Adipocyte (in vitro differentiated cells): ENCODE measurements at regions not wholly inside any gene's neighbourhood (a gene's known extent, or its start where the extent isn't known, plus 50 kb on each side); places are given as distances from the start of the nearest gene placed in this dataset.
A peak's percentile ranks its signal among the peaks of the same experiment; 100 is the strongest.

ENCODE experiments used
- DNase-seq: peaks from one replicate; pipeline ENCODE4 v3.0.0-alpha.2; 2015; ENCODE audit warnings: low read depth
- H3K27me3 ChIP-seq: replicated peaks from 2 replicates; pipeline ENCODE4 v1.7.0; 2013; ENCODE audit warnings: mild to moderate bottlenecking, low read length, moderate library complexity; ENCODE audit not compliant: control insufficient read depth, insufficient read depth
- H3K36me3 ChIP-seq: 2 replicates; pipeline ENCODE4 v1.7.0; 2013; ENCODE audit warnings: low read length, mild to moderate bottlenecking, moderate library complexity; ENCODE audit not compliant: control insufficient read depth, insufficient read depth, severe bottlenecking
- H3K4me1 ChIP-seq: 2 replicates; pipeline ENCODE4 v1.7.0; 2013; ENCODE audit warnings: mild to moderate bottlenecking, low read length, moderate library complexity; ENCODE audit not compliant: control insufficient read depth, insufficient read depth
- H3K4me3 ChIP-seq: 2 replicates; pipeline ENCODE4 v1.7.0; 2013; ENCODE audit warnings: mild to moderate bottlenecking, low read length, moderate library complexity
- H3K9ac ChIP-seq: 2 replicates; pipeline ENCODE4 v1.7.0; 2013; ENCODE audit warnings: mild to moderate bottlenecking, low read length, moderate library complexity
- H3K9me3 ChIP-seq: 2 replicates; pipeline ENCODE4 v1.7.0; 2013; ENCODE audit warnings: mild to moderate bottlenecking, low read length, moderate library complexity; ENCODE audit not compliant: control insufficient read depth

- DNase-seq = no peak
- Histone ChIP-seq H3K4me3 (no peak overlapping the region), H3K4me1 (no peaks in the 10 kb centered on the region), H3K36me3 (no peaks in the 10 kb centered on the region), H3K27me3 (no peaks in the 10 kb centered on the region), H3K9ac (no peak overlapping the region), H3K9me3 (no peaks in the 10 kb centered on the region)
These were observed 1328.6 kb downstream of the MRPL39 start for GRCh38 chr21:24278711-24279110.

- H3K9ac ChIP-seq = no peak overlapping the region
- H3K27me3 ChIP-seq = no peaks in the 10 kb centered on the region
- DNase-seq = no peak
- no peaks in the 10 kb centered on the region for H3K36me3 ChIP-seq
- H3K9me3 ChIP-seq = no peaks in the 10 kb centered on the region
- H3K4me1 ChIP-seq = no peaks in the 10 kb centered on the region
- H3K4me3 ChIP-seq = no peak overlapping the region
These were observed 1331.1 kb downstream of the MRPL39 start for GRCh38 chr21:24276204-24276603.

GRCh38 chr21:24275616-24276015 lies 1331.7 kb downstream of the MRPL39 start:
- no peaks in the 10 kb centered on the region for H3K9me3 ChIP-seq
- H3K9ac ChIP-seq = no peak overlapping the region
- H3K27me3 ChIP-seq = no peaks in the 10 kb centered on the region
- no peaks in the 10 kb centered on the region for H3K36me3 ChIP-seq
- DNase-seq = no peak
- no peaks in the 10 kb centered on the region for H3K4me1 ChIP-seq
- no peak overlapping the region for H3K4me3 ChIP-seq

GRCh38 chr21:24272521-24272938 lies 1334.8 kb downstream of the MRPL39 start:
- no peak overlapping the region for H3K4me3 ChIP-seq
- no peak overlapping the region for H3K9ac ChIP-seq
- DNase-seq = no peak
- no peaks in the 10 kb centered on the region for H3K9me3 ChIP-seq
- no peaks in the 10 kb centered on the region for H3K4me1 ChIP-seq
- H3K36me3 ChIP-seq = no peaks in the 10 kb centered on the region
- no peaks in the 10 kb centered on the region for H3K27me3 ChIP-seq

- Histone ChIP-seq H3K9me3 (no peaks in the 10 kb centered on the region), H3K4me1 (no peaks in the 10 kb centered on the region), H3K36me3 (no peaks in the 10 kb centered on the region), H3K27me3 (no peaks in the 10 kb centered on the region), H3K4me3 (no peak overlapping the region), H3K9ac (no peak overlapping the region)
- no peak for DNase-seq
These were observed 1341.3 kb downstream of the MRPL39 start for GRCh38 chr21:24265987-24266386.

- peaks cover 7% of the 10 kb centered on the region for H3K4me1 ChIP-seq
- H3K9me3 ChIP-seq = no peaks in the 10 kb centered on the region
- H3K9ac ChIP-seq = no peak overlapping the region
- DNase-seq = no peak
- H3K36me3 ChIP-seq = no peaks in the 10 kb centered on the region
- no peaks in the 10 kb centered on the region for H3K27me3 ChIP-seq
- H3K4me3 ChIP-seq = no peak overlapping the region
These were observed 1346.5 kb downstream of the MRPL39 start for GRCh38 chr21:24260751-24261150.

GRCh38 chr21:24259241-24259640 lies 1348.0 kb downstream of the MRPL39 start:
- H3K27me3 ChIP-seq = no peaks in the 10 kb centered on the region
- H3K4me3 ChIP-seq = no peak overlapping the region
- DNase-seq = peak; percentile 63

GRCh38 chr21:24255591-24255990 lies 1351.7 kb downstream of the MRPL39 start:
- no peak for DNase-seq
- peaks cover 7% of the 10 kb centered on the region for H3K4me1 ChIP-seq
- no peak overlapping the region for H3K4me3 ChIP-seq
- no peak overlapping the region for H3K9ac ChIP-seq
- H3K36me3 ChIP-seq = no peaks in the 10 kb centered on the region
- H3K27me3 ChIP-seq = no peaks in the 10 kb centered on the region
- H3K9me3 ChIP-seq = no peaks in the 10 kb centered on the region

More at GRCh38 chr21:24259241-24259640, 1348.0 kb downstream of the MRPL39 start:
- peaks cover 7% of the 10 kb centered on the region for H3K4me1 ChIP-seq
- no peaks in the 10 kb centered on the region for H3K9me3 ChIP-seq
- H3K36me3 ChIP-seq = no peaks in the 10 kb centered on the region
- no peak overlapping the region for H3K9ac ChIP-seq

GRCh38 chr21:24225431-24225830 lies 1381.8 kb downstream of the MRPL39 start:
- DNase-seq = peak; percentile 58

GRCh38 chr21:24224422-24224821 lies 1382.9 kb downstream of the MRPL39 start:
- DNase-seq = no peak
- Histone ChIP-seq H3K4me3 (no peak overlapping the region), H3K36me3 (no peaks in the 10 kb centered on the region), H3K9me3 (no peaks in the 10 kb centered on the region), H3K4me1 (no peaks in the 10 kb centered on the region), H3K27me3 (no peaks in the 10 kb centered on the region), H3K9ac (no peak overlapping the region)

More at GRCh38 chr21:24225431-24225830, 1381.8 kb downstream of the MRPL39 start:
- Histone ChIP-seq H3K4me3 (no peak overlapping the region), H3K9ac (no peak overlapping the region), H3K27me3 (no peaks in the 10 kb centered on the region), H3K36me3 (no peaks in the 10 kb centered on the region), H3K9me3 (no peaks in the 10 kb centered on the region), H3K4me1 (no peaks in the 10 kb centered on the region)

GRCh38 chr21:24223624-24224023 lies 1383.7 kb downstream of the MRPL39 start:
- Histone ChIP-seq H3K9me3 (no peaks in the 10 kb centered on the region), H3K4me1 (no peaks in the 10 kb centered on the region), H3K4me3 (no peak overlapping the region), H3K27me3 (no peaks in the 10 kb centered on the region), H3K36me3 (no peaks in the 10 kb centered on the region), H3K9ac (no peak overlapping the region)
- peak; percentile 70 for DNase-seq

GRCh38 chr21:24222676-24223075 lies 1384.6 kb downstream of the MRPL39 start:
- H3K9ac ChIP-seq = no peak overlapping the region
- no peaks in the 10 kb centered on the region for H3K27me3 ChIP-seq
- no peaks in the 10 kb centered on the region for H3K4me1 ChIP-seq
- no peaks in the 10 kb centered on the region for H3K36me3 ChIP-seq
- no peak for DNase-seq
- H3K9me3 ChIP-seq = no peaks in the 10 kb centered on the region
- no peak overlapping the region for H3K4me3 ChIP-seq
